OCI-LY3 (cell line): ENCODE measurements at regions not wholly inside any gene's neighbourhood (a gene's known extent, or its start where the extent isn't known, plus 50 kb on each side); places are given as distances from the start of the nearest gene placed in this dataset.

Source experiments
- CTCF ChIP-seq: fragments of 200-600, 300-600 bp; sonication (generic); IDR thresholded peaks from 2 replicates; pipeline ENCODE4 v1.5.1; 2014; ENCODE audit warnings: antibody characterized with exemption, low read length, low read depth
- EZH2phosphoT487 ChIP-seq: fragments of 200-600 bp; shearing (Covaris generic); IDR thresholded peaks from 2 replicates; pipeline ENCODE4 v1.6.1; 2018; ENCODE audit warnings: antibody characterized with exemption, mixed run types, low read depth

DNA sequence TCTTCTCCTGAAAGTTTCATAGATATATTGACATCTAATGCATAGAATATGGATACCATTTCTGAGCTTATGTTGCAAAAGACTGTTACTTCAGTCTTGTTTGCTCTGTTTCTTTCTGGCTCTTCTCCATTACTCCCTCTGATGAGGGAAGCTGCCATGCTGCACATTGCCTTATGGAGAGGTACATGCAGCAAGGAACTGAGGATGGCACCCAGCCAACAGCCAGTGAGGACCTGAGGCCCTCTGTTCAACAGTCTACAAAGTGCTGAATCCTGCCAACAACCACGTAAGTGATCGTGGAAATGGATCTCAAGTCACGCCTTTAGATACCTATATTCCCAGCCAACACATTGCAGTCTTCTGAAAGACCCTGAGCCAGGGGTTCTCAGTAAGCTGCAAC, 66.6 kb upstream of the ADAMTS5 start:
- TF ChIP-seq CTCF (no peak), EZH2phosphoT487 (no peak)
